ENCODE measurements at regions not wholly inside any gene's neighbourhood (a gene's known extent, or its start where the extent isn't known, plus 50 kb on each side); places are given as distances from the start of the nearest gene placed in this dataset.

DNA sequence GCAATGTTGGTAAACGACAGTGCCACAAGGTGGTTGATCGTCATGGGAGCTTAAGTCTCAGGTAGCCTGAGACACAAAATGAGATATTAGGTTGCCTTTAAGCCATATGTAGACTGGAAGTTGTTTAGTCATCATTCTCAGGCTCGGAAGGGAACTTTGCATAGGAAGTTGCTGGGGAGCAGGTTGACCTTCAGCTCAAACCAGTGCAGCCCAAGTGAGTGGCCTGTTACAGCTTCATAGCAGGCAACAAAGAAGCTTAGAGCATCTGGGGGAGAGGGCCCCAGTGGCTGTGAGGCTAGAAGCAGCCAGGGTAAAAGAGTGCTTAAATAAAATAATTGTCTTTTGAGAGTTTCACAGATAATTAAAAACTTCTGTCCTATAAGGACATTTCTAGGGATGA, 404.0 kb downstream of the GUCY1A2 start:
- no peak for DNase-seq

DNA sequence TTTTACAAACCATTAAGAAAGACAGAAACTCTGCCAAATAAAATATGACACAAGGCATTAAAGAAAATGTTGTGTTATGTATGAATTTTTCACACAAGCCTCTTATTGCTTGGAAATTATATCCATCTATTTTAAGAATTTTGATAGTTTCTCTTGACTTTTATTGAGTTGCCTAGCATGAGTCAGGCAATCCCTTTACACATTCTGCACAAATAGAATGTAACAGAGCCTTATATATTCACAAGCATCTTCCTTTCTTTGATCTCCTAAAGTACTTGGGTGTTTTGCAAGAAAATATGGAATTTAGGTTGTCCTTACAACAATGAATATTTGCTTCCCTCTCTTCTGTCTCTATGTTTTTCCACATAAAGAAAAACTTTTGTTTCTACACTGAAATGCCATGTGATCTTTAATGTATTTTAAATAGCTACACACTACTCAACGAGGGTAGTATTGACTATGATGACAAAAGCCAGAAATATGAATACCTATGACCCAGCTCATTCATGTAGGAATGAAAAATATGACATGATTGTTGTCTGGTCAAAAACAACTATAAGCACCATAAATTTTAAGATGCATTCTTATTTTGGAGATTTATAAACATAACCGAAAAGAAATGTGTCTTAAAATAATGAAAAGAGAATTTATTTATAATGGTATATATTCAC, 398.8 kb downstream of the GUCY1A2 start:
- DNase-seq = no peak

DNA sequence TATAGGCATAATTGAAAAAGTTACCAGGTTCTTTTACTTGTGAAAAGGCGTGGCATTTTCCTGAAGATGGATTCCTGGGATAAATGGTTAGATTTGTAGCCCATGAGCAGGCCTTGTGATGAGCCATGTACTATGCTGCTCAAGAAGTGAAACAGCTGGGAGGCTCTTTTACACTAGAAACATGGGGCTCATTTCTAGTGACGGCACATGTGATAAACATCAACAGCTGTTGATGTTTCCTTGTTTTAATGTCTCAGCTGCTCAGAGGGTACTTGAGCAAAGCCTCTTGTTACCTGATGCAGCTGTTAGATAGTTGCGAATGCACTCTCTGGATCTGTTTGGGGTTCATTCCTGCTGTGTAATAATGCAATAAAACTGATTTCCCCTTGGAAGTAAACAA, 396.8 kb downstream of the GUCY1A2 start:
- peak; percentile 75 for DNase-seq

Measured in DMS53 (cell line).